Chondrocyte (in vitro differentiated cells): ENCODE measurements at regions not wholly inside any gene's neighbourhood (a gene's known extent, or its start where the extent isn't known, plus 50 kb on each side); places are given as distances from the start of the nearest gene placed in this dataset.
"Not testable (repeated sequence)": the region's sequence is repeated elsewhere in the genome, so short reads cannot be mapped to it uniquely, and the experiment has no call there.

ENCODE experiments used
- DNase-seq: peaks from one replicate; pipeline ENCODE4 v3.0.0; 2021; ENCODE audit warnings: mixed read lengths, low spot score
- H3K27ac Mint-ChIP-seq: one replicate; pipeline ENCODE4 v1.8.0; 2021; ENCODE audit warnings: mild to moderate bottlenecking, moderate library complexity, mixed read lengths; ENCODE audit not compliant: unreplicated experiment
- H3K27me3 Mint-ChIP-seq: 2 replicates; pipeline ENCODE4 v1.8.0; 2021; ENCODE audit warnings: low read depth, mixed read lengths
- H3K36me3 Mint-ChIP-seq: 2 replicates; pipeline ENCODE4 v1.8.0; 2021; ENCODE audit warnings: low read depth, mixed read lengths
- H3K4me1 Mint-ChIP-seq: 2 replicates; pipeline ENCODE4 v1.8.0; 2021; ENCODE audit warnings: low read depth, mild to moderate bottlenecking, mixed read lengths
- H3K4me3 Mint-ChIP-seq: one replicate; pipeline ENCODE4 v1.8.0; 2021; ENCODE audit warnings: mild to moderate bottlenecking, moderate library complexity, mixed read lengths; ENCODE audit not compliant: unreplicated experiment
- H3K9me3 Mint-ChIP-seq: 2 replicates; pipeline ENCODE4 v1.8.0; 2021; ENCODE audit warnings: low read depth, mixed read lengths
- TF ChIP-seq, protein P1 (sequence below): fragments of 200-600 bp; sonication (generic); IDR thresholded peaks from 2 replicates; pipeline ENCODE4 v1.5.0; 2021; ENCODE audit warnings: antibody characterized with exemption, mild to moderate bottlenecking, moderate library complexity

DNA sequence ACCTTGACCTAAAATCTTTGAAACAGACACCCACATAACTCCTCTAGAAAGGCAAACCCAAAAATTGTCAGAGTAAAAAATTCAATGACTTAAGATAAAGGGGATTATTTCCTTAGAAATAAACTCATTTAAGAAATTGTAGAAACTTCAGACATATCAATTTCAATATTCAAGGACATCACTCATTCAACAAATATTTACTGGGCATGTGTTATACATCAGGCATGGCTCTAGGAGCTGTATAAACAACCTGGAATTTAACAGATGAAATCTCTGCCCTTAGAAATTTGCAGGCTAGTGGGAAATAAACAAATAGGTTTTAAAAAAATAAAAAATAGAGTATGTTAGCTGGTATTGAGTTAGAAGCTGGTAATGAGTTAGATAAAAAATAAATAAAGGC is 84.0 kb upstream of the LSM14A start:
- Mint-ChIP-seq H3K36me3 (no peaks in the 10 kb centered on the region), H3K27me3 (peaks cover 3% of the 10 kb centered on the region), H3K4me3 (no peak overlapping the region), H3K27ac (no peak overlapping the region), H3K4me1 (no peaks in the 10 kb centered on the region), H3K9me3 (no peaks in the 10 kb centered on the region)
- TF ChIP-seq, protein P1, sequence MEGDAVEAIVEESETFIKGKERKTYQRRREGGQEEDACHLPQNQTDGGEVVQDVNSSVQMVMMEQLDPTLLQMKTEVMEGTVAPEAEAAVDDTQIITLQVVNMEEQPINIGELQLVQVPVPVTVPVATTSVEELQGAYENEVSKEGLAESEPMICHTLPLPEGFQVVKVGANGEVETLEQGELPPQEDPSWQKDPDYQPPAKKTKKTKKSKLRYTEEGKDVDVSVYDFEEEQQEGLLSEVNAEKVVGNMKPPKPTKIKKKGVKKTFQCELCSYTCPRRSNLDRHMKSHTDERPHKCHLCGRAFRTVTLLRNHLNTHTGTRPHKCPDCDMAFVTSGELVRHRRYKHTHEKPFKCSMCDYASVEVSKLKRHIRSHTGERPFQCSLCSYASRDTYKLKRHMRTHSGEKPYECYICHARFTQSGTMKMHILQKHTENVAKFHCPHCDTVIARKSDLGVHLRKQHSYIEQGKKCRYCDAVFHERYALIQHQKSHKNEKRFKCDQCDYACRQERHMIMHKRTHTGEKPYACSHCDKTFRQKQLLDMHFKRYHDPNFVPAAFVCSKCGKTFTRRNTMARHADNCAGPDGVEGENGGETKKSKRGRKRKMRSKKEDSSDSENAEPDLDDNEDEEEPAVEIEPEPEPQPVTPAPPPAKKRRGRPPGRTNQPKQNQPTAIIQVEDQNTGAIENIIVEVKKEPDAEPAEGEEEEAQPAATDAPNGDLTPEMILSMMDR = no peak
- no peak for DNase-seq

DNA sequence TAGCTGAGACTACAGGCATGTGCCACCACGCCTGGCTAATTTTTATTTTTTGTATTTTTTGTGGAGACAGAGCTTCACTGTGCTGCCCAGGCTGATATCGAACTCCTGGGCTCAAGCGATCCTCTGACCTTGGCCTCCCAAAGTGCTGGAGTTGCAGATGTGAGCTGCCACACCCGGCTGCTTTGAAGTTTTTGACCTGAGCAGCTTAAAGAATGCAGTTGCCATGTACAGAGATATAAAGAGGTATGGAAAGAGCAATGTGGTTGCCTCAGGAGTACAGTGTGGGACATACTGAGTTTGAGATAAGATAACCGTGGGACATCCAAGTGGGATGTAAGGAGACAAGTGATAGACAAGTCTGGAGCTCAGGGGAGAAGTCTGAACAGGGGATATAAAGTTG is 82.7 kb upstream of the LSM14A start:
- Mint-ChIP-seq H3K4me3 (no peak overlapping the region), H3K4me1 (no peaks in the 10 kb centered on the region), H3K27ac (no peak overlapping the region), H3K36me3 (no peaks in the 10 kb centered on the region), H3K9me3 (no peaks in the 10 kb centered on the region), H3K27me3 (peaks cover 3% of the 10 kb centered on the region)
- TF ChIP-seq, protein P1 = no peak
- DNase-seq = no peak

DNA sequence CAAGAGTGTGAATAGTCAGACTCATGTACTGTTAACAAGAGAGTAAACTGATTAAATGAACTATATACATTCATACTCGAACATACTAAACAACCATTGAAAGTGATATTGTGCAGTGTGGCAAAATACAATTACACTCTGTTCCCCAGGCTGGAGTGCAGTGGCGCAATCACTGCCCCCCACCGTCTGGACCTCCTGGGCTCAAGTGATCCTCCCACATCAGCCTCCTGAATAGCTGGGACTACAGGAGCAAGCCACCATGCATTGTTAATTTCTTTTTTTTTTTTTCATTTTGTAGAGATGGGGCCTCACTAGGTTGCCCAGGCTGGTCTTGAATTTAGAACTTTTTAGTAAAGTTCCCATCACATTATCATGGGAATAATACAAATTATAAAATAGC is 77.3 kb upstream of the LSM14A start:
- DNase-seq = no peak
- TF ChIP-seq, protein P1 = no peak
- Mint-ChIP-seq H3K4me1 (peaks cover 4% of the 10 kb centered on the region), H3K36me3 (no peaks in the 10 kb centered on the region), H3K27ac (no peak overlapping the region), H3K4me3 (no peak overlapping the region), H3K27me3 (peaks cover 19% of the 10 kb centered on the region), H3K9me3 (no peaks in the 10 kb centered on the region)

DNA sequence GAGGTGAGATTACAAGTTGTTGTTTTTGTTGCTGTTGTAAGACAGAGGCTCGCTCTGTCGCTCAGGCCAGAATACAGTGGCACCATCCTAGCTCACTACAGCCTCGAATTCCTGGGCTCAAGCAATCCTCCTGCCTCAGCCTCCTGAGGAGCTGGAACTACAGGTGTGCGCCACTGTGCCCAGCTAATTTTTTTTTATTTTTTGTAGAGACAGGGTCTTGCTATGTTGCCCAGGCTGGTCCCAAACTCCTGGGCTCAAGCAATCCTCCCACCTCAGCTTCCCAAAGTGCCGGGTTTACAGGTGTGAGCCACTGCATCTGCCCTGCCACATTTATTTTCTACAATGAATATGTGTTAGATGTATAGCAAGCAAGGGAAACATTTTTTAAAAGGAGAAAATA is 76.9 kb upstream of the LSM14A start:
- H3K36me3 Mint-ChIP-seq, H3K9me3 Mint-ChIP-seq, H3K4me1 Mint-ChIP-seq, H3K4me3 Mint-ChIP-seq, H3K27ac Mint-ChIP-seq, DNase-seq: not testable (repeated sequence)
- peaks cover 23% of the 10 kb centered on the region for H3K27me3 Mint-ChIP-seq

DNA sequence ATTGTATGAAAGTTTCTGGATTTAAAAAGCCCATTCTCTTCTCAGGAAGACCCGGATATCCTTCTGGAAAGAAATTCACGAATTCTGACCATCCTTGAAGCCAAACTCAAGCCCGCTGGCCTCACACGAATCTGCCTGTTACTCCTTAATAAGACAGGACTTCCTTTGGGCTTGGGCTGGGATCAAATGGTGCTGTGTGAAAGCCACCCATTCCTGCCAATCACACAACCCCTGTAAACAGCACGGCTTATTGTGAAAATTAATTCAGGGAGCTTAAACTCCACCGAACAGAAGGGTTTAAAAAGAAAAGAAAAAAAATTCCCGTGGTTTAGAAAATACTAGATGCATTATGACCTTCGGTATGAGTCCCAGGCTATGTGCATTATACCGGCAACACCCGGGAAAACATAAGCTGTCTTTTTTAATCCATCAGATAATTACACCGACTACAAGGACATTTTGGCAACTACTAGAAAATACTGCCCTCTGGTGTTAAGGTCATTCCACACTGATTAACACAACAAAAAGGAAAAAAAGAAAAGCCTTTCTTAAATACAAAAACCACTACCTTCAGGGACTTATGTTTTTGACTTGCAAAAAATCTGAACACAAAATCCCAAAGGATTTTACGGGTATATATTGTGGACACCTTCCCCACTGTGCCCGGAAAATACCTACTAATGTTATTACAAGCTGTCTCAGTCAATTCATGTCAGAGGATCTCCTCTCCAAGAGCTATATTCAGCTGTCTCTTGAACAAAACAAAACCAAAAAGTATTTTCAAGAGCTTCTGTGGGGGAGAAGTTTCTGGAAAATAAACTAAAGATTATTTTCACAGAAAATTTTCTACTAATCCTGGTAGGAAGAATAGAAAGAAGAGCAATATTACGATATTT is 76.0 kb upstream of the LSM14A start:
- TF ChIP-seq, protein P1 = peak; percentile 90
- H3K4me3 Mint-ChIP-seq = peak overlapping the region; percentile 11
- H3K36me3 Mint-ChIP-seq = no peaks in the 10 kb centered on the region
- H3K27me3 Mint-ChIP-seq = peaks cover 21% of the 10 kb centered on the region
- no peaks in the 10 kb centered on the region for H3K9me3 Mint-ChIP-seq
- no peak overlapping the region for H3K27ac Mint-ChIP-seq
- peaks cover 4% of the 10 kb centered on the region for H3K4me1 Mint-ChIP-seq
- no peak for DNase-seq

DNA sequence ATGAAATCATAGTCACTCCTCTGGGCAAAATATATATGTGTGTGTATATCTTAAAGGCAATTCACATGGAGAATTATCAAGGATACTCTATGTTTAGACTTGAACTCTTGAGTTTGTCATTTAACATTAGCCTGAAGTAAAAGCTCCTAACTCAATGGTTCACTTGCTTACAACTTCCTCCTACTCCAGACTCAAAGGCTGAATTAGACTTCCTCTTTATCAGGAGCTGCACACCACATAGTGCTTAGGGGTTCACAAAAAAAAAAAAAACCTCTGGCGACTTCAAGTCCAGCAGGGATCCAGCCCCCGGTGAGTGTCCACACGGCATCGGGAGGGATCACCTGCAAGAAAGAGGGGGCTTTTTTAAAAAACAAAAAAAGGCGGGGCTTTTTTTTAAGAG is 68.2 kb upstream of the LSM14A start:
- H3K27me3 Mint-ChIP-seq = peaks cover 12% of the 10 kb centered on the region
- DNase-seq = no peak
- no peak overlapping the region for H3K4me3 Mint-ChIP-seq
- TF ChIP-seq, protein P1 = no peak
- H3K4me1 Mint-ChIP-seq = peaks cover 3% of the 10 kb centered on the region
- H3K36me3 Mint-ChIP-seq = no peaks in the 10 kb centered on the region
- no peak overlapping the region for H3K27ac Mint-ChIP-seq
- no peaks in the 10 kb centered on the region for H3K9me3 Mint-ChIP-seq
